ENCODE measurements at regions not wholly inside any gene's neighbourhood (a gene's known extent, or its start where the extent isn't known, plus 50 kb on each side); places are given as distances from the start of the nearest gene placed in this dataset.
A peak's percentile ranks its signal among the peaks of the same experiment; 100 is the strongest.

DNA sequence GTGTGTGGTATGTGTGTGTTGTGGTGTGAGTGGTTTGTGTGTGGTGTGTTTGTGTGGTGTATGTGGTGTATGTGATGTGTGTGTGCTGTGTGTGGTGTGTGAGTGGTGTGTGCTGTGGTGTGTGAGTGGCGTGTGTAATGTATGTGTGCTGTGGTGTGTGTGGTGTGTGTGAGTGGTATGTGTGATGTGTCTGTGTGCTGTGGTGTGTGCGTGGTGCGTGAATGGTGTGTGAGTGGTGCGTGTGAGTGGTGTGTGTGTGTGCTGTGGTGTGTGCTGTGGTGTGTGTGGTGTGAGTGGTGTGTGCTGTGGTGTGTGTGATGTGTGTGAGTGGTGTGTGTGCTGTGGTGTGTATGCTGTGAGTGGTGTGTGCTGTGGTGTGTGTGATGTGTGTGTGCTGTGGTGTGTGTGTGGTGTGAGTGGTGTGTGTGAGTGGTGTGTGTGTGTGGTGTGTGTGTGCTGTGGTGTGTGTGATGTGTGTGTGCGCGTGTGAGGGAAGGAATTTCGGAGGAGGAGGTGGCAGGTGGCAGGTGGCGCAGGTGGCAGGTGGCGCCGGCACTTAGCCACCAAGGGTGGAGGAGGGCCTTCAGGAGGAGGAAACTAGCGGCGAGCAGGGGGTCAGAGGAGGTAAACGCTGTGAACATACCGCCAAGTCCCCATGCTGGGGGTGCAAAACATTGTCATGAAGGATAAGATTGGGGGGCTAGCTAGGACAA is 191.8 kb downstream of the MELK start:
- DNase-seq: no peak

DNA sequence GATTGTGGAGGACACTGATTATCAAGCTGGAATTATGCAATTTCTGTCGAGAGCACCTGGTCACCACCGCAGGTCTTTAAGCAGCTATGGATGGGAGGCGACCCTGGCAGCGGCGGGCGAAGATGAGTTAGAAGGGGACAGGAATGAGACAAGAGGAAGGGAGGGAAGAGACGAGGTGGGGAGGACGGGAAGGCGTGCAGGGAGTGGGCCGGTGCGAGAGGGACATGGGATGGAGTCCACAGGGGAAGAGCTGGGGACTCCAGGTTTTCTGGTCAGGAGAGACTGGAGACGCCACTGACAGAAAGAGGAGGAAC is 192.3 kb downstream of the MELK start:
- peak; percentile 22 to 23 for DNase-seq

DNA sequence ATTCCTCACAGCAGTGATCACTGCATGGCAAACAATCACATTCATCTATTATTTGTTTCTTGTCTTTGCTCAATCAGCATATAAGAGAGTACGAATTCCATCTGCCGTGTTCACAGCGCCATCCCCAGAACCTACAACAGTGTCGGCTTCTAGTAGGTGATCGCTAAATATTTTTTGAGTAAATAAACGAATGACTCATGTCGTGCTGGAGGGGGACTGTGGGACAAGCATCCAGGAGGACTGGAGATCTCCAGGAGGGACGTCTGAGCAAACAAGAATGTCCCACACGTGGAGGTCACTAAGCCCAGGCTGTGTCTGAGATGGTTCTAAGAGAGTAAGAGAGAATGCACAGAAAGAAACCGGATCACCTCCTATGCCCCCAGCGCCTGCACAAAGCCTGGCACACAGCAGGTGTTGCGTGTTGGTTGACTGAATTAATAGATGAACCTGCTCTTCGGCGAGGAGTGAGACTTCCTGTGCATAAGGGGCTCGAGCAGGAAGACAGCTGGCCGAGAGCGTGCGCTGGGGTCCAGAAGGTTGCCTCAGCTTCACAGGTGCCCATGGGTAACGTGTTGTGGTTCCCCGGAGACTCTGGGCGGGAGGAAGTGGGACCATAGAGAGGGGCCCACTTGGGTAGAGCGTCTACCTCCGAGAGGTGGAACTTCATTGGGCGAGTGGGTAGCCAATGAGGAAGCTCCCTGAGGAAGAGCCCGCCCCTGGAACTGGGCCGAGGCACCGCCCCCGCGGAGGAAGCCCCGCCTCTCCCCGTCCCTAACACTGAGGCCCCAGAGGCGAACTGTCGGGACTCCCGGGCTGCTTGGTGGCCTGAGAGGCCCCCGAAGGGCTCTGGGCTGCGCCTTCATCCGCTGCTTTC is 193.0 kb downstream of the MELK start:
- DNase-seq: peak; percentile 90 to 92

DNA sequence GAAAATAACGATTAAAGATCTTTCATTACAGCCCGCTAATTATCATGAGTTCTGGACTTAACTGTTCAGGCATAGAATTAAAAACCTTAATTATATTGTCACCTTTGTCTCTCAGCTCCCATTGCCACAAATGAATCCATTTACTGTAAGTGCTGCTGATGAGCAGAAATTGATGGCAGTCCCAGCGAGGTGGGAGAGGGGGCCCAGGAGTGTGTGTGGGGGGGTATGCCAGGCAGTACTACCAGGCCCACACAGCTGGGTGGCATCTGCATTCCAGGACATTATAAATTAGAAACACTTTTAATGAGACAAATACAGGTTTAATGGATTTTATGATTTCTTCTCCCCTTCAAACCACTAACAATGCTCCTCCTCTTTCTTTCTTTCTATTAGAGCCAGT is 196.0 kb downstream of the MELK start:
- DNase-seq: no peak

DNA sequence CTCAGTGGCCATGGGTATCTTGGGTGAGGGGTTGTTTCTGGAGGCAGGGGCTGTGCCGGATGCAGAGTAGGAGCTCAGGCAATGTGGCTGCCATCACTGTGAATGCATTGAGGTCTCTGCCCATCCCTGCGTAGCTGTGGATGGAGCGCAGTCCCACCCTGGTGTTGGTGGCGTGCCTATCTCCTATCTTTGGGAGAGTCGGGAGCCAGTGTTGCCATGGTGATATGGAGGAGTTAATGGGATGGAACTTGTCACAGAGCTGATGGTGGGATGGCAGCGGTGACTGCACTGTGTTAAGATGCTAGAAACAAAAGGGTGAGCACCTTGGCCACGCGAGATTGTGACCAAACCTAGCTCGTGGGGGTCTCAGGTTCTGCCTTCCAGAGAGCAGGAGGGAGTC is 197.3 kb downstream of the MELK start:
- DNase-seq: no peak

DNA sequence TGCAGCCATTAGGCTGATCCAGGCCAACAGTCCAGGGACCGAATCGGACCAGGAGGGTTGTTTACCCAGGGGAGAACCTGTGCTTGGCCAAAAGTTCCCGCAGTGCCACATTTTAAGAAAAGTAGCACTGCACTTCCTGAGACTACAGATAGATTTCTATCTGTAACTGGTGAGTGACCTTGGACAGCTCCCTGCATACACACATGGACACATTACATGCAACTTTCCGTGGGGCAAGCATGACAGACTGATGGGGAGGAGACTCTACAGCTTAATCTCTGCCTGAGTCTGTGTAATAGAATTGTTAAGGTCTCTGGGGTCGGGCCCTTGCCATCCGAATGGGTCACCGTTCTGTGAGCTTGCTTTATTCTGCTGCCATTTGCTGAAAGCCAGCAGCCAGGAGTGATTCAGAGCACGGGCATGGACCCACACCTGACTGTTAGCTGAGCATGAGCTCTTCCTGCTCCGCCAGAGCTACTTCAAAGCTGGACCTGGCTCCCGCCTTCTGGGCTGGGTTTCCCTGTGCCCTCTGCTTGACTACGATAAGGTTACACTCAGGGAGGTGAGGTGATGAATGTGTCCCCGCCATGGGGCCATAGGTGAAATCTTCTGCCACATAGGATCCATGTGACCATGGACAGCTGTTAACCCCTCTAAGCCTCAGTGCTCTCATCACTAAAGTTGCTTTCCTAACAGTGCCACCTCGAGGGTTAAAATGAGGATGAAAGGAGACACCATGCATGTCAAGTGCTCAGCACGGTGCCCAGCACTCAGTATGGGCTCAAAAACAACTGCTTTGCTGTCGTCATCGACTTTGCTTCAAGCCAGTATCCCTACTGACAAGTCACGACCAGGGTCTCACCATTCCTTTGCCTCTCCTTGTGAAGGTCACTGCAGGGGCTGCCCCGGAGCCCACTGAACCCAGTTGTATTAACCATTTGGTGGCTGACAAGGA is 200.0 kb downstream of the MELK start:
- no peak for DNase-seq

DNA sequence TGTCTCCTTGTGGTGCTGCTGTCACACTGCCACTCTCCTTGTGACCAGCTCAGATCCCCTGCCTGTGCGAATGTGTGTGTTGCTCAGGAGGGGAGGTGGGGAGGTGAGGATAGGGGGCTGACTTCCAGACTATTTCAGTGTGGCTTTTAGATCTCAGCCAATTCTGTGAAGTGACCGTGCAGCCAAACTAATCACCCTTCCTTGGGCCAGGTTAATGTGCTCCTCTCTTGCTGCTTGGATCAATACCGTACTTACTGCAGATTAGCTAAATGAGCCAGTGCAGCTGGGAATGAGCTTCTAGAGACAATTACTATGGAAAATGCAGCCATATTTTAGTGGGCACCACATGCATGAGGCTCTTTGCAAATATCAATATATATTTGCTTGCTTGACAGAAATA is 206.0 kb downstream of the MELK start:
- no peak for DNase-seq

DNA sequence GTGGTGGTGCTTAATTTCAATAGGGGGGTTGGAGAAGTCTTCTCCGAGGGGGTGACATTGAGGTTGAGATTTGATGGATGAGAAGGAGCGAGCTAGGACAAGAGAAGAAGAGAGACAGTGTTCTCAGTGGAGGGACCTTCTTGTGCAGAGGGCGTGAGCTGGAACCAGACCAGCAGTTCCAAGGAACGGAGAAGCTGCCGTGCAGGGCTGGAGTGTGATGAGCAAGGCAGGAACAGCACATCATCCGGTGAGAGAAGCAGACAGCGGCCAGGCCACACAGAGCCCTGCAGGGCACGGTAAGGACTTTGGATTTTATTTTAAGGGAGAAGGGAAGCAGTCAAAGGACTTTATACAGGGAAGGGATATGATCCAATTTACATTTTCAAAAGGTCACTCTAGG is 206.9 kb downstream of the MELK start:
- no peak for DNase-seq

DNA sequence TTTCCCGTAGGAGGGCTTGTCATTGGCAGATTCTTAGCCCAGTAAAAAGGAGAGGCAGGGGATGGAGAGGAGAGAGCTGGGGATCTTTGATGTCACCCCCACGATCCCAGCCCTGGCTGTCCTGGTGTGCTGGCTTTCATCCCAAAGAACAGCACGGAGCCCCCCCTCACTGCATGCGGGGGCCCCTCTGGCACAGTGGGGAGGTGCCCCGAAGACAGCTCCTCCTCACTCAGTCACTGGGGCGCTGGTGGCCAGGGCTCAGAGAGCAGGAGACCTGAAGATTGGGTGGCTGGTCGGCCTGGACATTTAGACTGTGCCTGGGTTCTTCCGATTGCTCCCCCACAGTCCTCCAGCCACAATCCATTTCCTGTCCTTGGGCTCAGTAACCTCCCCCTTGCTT is 207.5 kb downstream of the MELK start:
- no peak for DNase-seq

DNA sequence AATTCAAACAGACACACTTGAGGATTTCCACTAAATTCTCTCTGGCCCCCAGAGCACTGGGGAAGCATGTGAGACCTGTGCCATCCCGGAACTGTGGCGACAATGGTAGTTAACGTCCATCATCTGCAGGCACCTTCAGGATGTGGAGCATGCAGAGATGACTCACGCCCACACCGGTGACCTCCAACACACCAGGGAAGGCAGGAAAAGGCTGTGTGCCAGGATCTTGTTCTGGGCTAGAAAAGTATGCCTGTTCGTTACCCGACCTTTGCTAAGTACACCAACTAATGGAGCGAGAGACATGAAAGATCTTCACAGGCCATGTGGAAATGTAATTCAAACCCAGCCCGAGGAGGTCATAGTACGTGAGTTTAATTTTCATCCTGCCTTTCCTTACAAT is 208.8 kb downstream of the MELK start:
- no peak for DNase-seq
